ENCODE measurements at regions not wholly inside any gene's neighbourhood (a gene's known extent, or its start where the extent isn't known, plus 50 kb on each side); places are given as distances from the start of the nearest gene placed in this dataset.

DNA sequence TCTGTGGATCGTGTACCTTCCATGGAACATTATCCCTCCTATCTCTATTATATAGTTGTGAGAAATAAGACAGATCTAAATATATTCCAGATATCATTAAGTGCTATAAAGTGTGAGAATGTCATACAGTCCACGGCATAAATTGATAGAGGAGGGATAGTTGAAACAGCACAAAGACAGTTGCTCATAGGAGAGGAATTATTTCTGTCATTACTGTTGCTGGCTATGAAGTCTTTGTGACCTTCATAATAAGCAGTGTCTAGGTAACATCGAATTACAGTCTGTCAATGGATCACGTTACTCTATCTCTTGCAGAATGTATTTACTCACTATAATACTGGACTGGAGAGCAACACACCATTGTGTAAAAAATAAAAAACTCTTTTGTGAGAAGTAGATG is 671.5 kb upstream of the PCDH20 start:
- TF ChIP-seq, protein P1, sequence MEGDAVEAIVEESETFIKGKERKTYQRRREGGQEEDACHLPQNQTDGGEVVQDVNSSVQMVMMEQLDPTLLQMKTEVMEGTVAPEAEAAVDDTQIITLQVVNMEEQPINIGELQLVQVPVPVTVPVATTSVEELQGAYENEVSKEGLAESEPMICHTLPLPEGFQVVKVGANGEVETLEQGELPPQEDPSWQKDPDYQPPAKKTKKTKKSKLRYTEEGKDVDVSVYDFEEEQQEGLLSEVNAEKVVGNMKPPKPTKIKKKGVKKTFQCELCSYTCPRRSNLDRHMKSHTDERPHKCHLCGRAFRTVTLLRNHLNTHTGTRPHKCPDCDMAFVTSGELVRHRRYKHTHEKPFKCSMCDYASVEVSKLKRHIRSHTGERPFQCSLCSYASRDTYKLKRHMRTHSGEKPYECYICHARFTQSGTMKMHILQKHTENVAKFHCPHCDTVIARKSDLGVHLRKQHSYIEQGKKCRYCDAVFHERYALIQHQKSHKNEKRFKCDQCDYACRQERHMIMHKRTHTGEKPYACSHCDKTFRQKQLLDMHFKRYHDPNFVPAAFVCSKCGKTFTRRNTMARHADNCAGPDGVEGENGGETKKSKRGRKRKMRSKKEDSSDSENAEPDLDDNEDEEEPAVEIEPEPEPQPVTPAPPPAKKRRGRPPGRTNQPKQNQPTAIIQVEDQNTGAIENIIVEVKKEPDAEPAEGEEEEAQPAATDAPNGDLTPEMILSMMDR (IDR thresholded peaks at IDR 0.05 in 4 of 5, conservative IDR thresholded peaks at IDR 0.05 in 1 of 5), result no peak
- TF ChIP-seq POLR2A (IDR thresholded peaks at IDR 0.05), result no peak

Measured in gastrocnemius medialis (tissue), 4 donors.